Retinal pigment epithelial cell (primary cell): ENCODE measurements at regions not wholly inside any gene's neighbourhood (a gene's known extent, or its start where the extent isn't known, plus 50 kb on each side); places are given as distances from the start of the nearest gene placed in this dataset.
"Not testable (repeated sequence)": the region's sequence is repeated elsewhere in the genome, so short reads cannot be mapped to it uniquely, and the experiment has no call there.

Source experiments
- DNase-seq: peaks from one replicate; pipeline ENCODE4 v3.0.0-alpha.2; 2010; ENCODE audit warnings: low read depth
- H3K4me3 ChIP-seq: 2 replicates; pipeline ENCODE4 v1.5.1; 2011; ENCODE audit warnings: mild to moderate bottlenecking, low read length, control low read depth, moderate library complexity
- TF ChIP-seq, protein P1 (sequence below): conservative IDR thresholded peaks from 2 replicates; pipeline ENCODE4 v1.5.1; 2011; ENCODE audit warnings: low read depth, low read length, control low read depth, inconsistent platforms

DNA sequence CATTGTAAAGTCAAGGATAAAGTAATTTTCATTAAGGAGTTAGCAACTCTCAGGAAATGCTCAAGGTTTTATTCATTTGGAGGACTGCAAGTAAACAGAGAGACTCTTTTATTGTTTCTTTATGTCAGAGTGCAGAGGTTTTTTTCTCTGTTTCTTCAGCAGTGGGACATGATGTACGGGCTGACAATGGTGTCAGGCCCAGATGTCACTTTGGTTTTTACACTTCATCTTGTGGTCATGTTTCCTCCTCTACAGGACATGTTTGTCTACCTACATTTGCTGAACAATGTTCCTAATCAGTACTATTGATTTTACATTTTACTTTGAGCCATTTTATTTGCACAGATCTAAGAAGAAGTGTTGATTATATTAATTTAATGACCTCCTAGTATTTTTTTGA, 72.8 kb upstream of the PARP8 start:
- no peak for DNase-seq

DNA sequence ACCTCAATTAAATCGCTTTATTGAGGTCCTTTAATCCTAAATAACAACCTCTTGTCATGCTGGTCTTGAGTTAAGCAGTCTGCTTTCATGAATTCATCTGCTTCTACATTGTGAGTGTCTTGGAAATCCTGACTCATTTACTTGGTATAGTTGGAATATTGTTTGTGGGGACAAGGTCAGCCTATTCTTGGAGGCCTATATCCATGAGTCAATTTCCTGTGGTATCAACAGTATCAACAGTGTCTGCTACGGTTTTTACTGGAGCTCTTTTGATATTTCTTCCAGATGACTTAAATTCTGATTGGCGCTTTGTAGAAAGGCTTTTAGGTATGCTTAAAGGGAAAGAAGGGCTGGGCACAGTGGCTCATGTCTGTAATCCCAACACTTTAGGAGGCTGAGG, 71.2 kb upstream of the PARP8 start:
- TF ChIP-seq, protein P1, sequence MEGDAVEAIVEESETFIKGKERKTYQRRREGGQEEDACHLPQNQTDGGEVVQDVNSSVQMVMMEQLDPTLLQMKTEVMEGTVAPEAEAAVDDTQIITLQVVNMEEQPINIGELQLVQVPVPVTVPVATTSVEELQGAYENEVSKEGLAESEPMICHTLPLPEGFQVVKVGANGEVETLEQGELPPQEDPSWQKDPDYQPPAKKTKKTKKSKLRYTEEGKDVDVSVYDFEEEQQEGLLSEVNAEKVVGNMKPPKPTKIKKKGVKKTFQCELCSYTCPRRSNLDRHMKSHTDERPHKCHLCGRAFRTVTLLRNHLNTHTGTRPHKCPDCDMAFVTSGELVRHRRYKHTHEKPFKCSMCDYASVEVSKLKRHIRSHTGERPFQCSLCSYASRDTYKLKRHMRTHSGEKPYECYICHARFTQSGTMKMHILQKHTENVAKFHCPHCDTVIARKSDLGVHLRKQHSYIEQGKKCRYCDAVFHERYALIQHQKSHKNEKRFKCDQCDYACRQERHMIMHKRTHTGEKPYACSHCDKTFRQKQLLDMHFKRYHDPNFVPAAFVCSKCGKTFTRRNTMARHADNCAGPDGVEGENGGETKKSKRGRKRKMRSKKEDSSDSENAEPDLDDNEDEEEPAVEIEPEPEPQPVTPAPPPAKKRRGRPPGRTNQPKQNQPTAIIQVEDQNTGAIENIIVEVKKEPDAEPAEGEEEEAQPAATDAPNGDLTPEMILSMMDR: no peak
- no peak overlapping the region for H3K4me3 ChIP-seq
- DNase-seq: peak; percentile 75

More for the DNA sequence above, 72.8 kb upstream of the PARP8 start:
- H3K4me3 ChIP-seq: no peak overlapping the region
- TF ChIP-seq, protein P1: no peak

DNA sequence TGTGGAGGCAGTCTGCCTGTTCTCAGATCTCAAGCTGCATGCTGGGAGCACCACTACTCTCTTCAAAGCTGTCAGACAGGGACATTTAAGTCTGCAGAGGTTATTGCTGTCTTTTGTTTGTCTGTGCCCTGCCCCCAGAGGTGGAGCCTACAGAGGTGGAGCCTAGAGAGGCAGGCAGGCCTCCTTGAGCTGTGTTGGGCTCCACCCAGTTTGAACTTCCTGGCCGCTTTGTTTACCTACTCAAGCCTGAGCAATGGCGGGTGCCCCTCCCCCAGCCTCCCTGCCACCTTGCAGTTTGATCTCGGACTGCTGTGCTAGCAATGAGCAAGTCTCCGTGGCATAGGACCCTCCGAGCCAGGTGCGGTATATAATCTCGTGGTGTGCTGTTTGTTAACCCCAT, 64.9 kb upstream of the PARP8 start:
- H3K4me3 ChIP-seq, DNase-seq: not testable (repeated sequence)

DNA sequence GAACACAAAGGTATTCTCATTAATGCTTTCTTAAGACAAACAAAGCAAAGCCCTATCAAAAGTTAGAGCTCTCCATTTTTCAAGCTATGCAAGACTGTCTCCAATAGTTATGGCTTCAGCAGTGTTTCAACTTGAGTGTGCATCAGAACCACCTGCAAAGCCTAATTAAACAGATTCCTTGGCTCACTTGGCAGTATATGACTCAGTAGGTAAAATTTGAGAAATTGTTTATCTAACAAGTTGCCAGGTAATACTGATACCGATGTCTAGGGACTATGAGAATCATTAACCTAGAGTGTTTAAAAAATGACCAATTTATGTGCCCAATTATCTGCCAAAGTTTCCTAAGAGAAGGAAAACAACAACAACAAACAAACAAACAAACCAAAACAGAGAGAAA, 60.3 kb upstream of the PARP8 start:
- no peak for DNase-seq
- no peak overlapping the region for H3K4me3 ChIP-seq
- TF ChIP-seq, protein P1: no peak

DNA sequence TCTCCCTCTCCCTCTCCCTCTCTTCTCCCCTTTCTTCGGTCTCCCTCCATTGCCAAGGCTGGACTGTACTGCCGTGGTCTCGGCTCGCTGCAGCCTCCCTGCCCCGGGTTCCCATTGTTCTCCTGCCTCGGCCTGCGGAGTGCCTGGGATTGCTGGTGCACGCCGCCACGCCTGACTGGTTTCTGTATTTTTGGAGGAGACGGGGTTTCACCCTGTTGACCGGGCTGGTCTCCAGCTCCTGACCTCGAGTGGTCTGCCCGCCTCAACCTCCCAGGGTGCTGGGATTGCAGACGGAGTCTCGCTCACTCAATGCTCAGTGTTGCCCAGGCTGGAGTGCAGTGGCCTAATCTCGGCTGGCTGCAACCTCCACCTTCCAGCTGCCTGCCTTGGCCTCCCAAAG, 59.0 kb upstream of the PARP8 start:
- not testable (repeated sequence) for DNase-seq, H3K4me3 ChIP-seq

DNA sequence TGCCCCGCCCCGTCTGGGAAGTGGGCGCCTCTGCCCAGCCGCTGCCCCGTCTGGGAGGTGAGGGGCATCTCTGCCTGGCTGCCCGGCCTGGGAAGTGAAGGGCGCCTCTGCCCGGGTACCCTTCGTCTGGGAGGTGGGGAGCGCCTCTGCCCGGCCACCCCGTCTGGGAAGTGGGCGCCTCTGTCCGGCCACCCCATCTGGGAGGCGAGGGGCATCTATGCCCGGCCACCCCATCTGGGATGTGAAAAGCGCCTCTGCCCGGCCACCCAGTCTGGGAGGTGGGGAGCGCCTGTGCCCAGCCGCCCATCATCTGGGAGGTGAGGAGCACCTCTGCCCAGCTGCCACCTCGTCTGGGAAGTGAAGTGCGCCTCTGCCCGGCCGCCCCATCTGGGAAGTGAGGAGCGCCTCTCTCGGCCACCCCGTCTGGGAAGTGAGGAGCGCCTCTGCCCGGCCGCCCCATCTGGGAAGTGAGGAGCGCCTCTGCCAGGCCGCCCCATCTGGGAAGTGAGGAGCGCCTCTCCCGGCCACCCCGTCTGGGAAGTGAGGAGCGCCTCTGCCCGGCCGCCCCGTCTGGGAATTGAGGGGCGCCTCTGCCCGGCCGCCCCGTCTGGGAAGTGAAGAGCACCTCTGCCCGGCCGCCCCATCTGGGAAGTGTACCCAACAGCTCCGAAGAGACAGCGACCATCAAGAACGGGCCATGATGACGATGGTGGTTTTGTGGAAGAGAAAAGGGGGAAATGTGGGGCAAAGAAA, 58.3 kb upstream of the PARP8 start:
- not testable (repeated sequence) for DNase-seq, H3K4me3 ChIP-seq

DNA sequence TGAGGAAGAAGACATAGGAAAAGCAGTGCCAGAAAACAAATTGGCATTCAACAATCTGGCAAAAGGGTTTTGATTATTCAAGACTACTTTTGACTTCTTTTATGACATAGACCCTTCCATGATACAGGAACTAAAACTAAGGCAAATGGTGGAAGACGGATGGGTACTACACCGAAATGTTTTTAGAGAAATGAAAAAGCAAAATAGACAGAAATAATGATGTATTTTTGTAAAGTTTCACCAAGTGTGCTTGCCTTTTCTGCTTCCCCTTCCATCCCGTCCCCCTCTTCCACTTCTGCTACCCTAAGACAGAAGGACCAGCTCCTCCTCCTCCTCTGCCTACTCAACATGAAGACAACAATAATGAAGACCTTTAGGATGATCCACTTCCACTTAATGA, 53.4 kb upstream of the PARP8 start:
- not testable (repeated sequence) for H3K4me3 ChIP-seq, DNase-seq
